GM23248 (cell line): ENCODE measurements at regions not wholly inside any gene's neighbourhood (a gene's known extent, or its start where the extent isn't known, plus 50 kb on each side); places are given as distances from the start of the nearest gene placed in this dataset.

Experiments
- DNase-seq: peaks from one replicate; pipeline ENCODE4 v3.0.0-alpha.2; 2015
- H2AFZ ChIP-seq: fragments of 200-600 bp; sonication (generic); 2 replicates; pipeline ENCODE4 v1.6.1; 2016; ENCODE audit warnings: antibody characterized with exemption
- H3F3A ChIP-seq: fragments of 200-600 bp; sonication (generic); 2 replicates; pipeline ENCODE4 v1.6.1; 2016; ENCODE audit warnings: mild to moderate bottlenecking, antibody characterized with exemption, mixed run types; ENCODE audit not compliant: insufficient read depth
- H3K27ac ChIP-seq: fragments of 200-600 bp; sonication (generic); 2 replicates; pipeline ENCODE4 v1.5.1; 2016; ENCODE audit warnings: mild to moderate bottlenecking
- H3K27me3 ChIP-seq: fragments of 200-600 bp; sonication (generic); replicated peaks from 2 replicates; pipeline ENCODE4 v1.6.1; 2016; ENCODE audit warnings: mild to moderate bottlenecking; ENCODE audit not compliant: insufficient read depth
- H3K36me3 ChIP-seq: fragments of 200-600 bp; sonication (generic); 2 replicates; pipeline ENCODE4 v1.6.1; 2016; ENCODE audit warnings: low read depth, mild to moderate bottlenecking
- H3K4me1 ChIP-seq: fragments of 200-600 bp; sonication (generic); 2 replicates; pipeline ENCODE4 v1.6.1; 2016; ENCODE audit warnings: mild to moderate bottlenecking; ENCODE audit not compliant: insufficient read depth
- H3K4me2 ChIP-seq: fragments of 200-600 bp; sonication (generic); one replicate; pipeline ENCODE4 v1.6.1; 2016; ENCODE audit warnings: mild to moderate bottlenecking; ENCODE audit not compliant: unreplicated experiment
- H3K4me3 ChIP-seq: fragments of 200-600 bp; sonication (generic); 2 replicates; pipeline ENCODE4 v1.5.1; 2016; ENCODE audit warnings: mild to moderate bottlenecking
- H3K79me2 ChIP-seq: fragments of 200-600 bp; sonication (generic); 2 replicates; pipeline ENCODE4 v1.6.1; 2016; ENCODE audit warnings: mild to moderate bottlenecking; ENCODE audit not compliant: insufficient read depth
- H3K9ac ChIP-seq: fragments of 200-600 bp; sonication (generic); 2 replicates; pipeline ENCODE4 v1.6.1; 2016; ENCODE audit warnings: mild to moderate bottlenecking
- H3K9me2 ChIP-seq: fragments of 200-600 bp; sonication (generic); 2 replicates; pipeline ENCODE4 v1.6.1; 2016; ENCODE audit warnings: mixed run types, mild to moderate bottlenecking, moderate library complexity; ENCODE audit not compliant: insufficient read depth
- H3K9me3 ChIP-seq: fragments of 200-600 bp; sonication (generic); one replicate; pipeline ENCODE4 v1.6.1; 2017; ENCODE audit warnings: low read depth
- H4K20me1 ChIP-seq: fragments of 200-600 bp; sonication (generic); 2 replicates; pipeline ENCODE4 v1.6.0; 2016; ENCODE audit not compliant: insufficient read depth
- EZH2 ChIP-seq: fragments of 200-600 bp; sonication (generic); IDR thresholded peaks from 2 replicates; pipeline ENCODE4 v1.6.1; 2018; ENCODE audit warnings: antibody characterized with exemption, mild to moderate bottlenecking; ENCODE audit not compliant: insufficient read depth, poor library complexity, severe bottlenecking
- EZH2phosphoT487 ChIP-seq: fragments of 200-600 bp; sonication (generic); IDR thresholded peaks from 2 replicates; pipeline ENCODE4 v1.6.1; 2018; ENCODE audit warnings: antibody characterized with exemption, moderate library complexity, mild to moderate bottlenecking, low read depth; ENCODE audit not compliant: insufficient read depth
- WGBS, 2 experiments: methylation state at CpG; one replicate each; pipeline ENCODE4 v1.1.6; 2015 to 2017; ENCODE audit warnings: low lambda C conversion rate in 2 of 2, low coverage in 1 of 2; ENCODE audit errors: missing lambda C conversion rate in 2 of 2; 5-methylcytosine and 5-hydroxymethylcytosine counted together
- in situ Hi-C: fragments of 300-500 bp; cut with MboI; formaldehyde crosslinking; loops from 2 replicates; pipeline ENCODE4 v1.15.0; 2020

DNA sequence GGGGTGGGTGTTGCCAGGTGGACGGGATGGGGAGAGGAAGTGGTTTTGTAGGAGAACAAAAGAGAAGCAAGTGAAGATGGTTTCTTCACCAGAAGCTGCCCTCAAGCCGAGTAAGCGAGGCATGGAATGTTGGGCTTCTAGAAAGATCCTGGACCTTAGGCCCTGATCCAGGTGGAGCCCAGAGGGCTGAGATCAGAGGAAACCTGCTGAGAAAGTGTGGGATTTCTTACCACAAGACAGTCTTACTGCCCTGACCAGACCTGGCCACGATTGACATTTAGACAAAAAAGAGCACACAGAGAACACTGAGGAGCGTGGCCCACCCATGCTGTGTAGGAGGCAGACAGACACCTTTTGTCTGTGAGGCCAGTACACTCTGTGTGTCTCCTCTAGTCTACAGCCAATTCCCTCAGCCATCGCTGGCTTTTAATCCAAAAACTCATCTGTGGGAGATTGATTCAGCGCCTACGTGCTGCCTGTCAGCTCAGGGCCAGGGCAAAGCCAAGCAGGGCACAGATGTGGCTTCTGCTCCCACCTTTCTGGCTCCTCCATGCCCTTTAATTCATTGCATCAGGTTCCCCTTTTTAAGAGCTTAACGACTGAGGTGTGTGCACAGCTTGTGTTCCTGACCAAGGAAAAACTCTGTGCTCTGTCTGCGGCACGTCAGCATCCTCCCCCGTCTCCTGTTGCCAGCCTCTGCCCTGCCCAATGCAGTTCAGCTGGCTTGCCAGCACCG is 123.3 kb downstream of the AKAP11 start:
- Histone ChIP-seq H3F3A (no peaks in the 10 kb centered on the region), H3K4me1 (0 out of 2 replicates have a peak, but pooled peaks cover 4% of the 10 kb centered on the region), H3K27ac (no peak overlapping the region), H3K79me2 (no peaks in the 10 kb centered on the region), H3K27me3 (peaks cover 39% of the 10 kb centered on the region; the same call in 1 of the 2 replicates), H3K4me3 (no peak overlapping the region), H3K9me3 (no peaks in the 10 kb centered on the region), H3K9ac (no peak overlapping the region), H3K9me2 (no peaks in the 10 kb centered on the region), H3K4me2 (no peak overlapping the region), H3K36me3 (no peaks in the 10 kb centered on the region), H2AFZ (no peak overlapping the region), H4K20me1 (no peaks in the 10 kb centered on the region)
- DNase-seq = no peak
- in situ Hi-C loops = no loop called here
- TF ChIP-seq EZH2 = no peak
- no peak for TF ChIP-seq EZH2phosphoT487
- 44 to 45% methylated on average over 13 of the region's 13 CpGs for WGBS, 2 experiments

DNA sequence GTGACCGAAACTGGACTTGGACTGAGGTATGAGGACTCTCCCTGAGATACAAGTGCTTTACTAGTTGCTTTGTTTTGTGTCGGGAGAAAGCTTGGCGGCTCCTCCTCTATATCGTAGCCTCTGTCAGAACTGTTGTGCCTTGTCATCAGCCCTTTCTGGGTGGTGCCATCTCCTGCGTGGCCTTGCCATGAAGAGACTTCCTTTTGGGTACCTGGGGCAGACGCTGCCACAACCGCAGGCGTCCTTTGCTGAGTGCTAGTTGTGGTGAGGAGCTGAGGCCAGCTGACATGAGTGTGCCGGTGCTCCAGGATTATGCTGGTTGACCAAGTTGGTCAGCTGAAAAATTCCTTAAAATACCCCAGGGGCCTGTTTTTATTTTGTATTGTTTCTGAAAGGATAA is 124.5 kb downstream of the AKAP11 start:
- H3F3A ChIP-seq = no peaks in the 10 kb centered on the region
- H3K27me3 ChIP-seq = peaks cover 37% of the 10 kb centered on the region; the same call in 1 of the 2 replicates
- in situ Hi-C loops = no loop called here
- H3K4me3 ChIP-seq = no peak overlapping the region
- H3K4me2 ChIP-seq = no peak overlapping the region
- 75% methylated on average over 9 of the region's 9 CpGs for WGBS, 2 experiments
- H2AFZ ChIP-seq = no peak overlapping the region
- no peaks in the 10 kb centered on the region for H3K79me2 ChIP-seq
- H3K4me1 ChIP-seq = 0 out of 2 replicates have a peak, but pooled peaks cover 4% of the 10 kb centered on the region
- H3K36me3 ChIP-seq = no peaks in the 10 kb centered on the region
- H4K20me1 ChIP-seq = no peaks in the 10 kb centered on the region
- H3K9ac ChIP-seq = no peak overlapping the region
- TF ChIP-seq EZH2phosphoT487 (no peak), EZH2 (no peak)
- no peak overlapping the region for H3K27ac ChIP-seq
- no peaks in the 10 kb centered on the region for H3K9me3 ChIP-seq
- no peaks in the 10 kb centered on the region for H3K9me2 ChIP-seq
- no peak for DNase-seq

DNA sequence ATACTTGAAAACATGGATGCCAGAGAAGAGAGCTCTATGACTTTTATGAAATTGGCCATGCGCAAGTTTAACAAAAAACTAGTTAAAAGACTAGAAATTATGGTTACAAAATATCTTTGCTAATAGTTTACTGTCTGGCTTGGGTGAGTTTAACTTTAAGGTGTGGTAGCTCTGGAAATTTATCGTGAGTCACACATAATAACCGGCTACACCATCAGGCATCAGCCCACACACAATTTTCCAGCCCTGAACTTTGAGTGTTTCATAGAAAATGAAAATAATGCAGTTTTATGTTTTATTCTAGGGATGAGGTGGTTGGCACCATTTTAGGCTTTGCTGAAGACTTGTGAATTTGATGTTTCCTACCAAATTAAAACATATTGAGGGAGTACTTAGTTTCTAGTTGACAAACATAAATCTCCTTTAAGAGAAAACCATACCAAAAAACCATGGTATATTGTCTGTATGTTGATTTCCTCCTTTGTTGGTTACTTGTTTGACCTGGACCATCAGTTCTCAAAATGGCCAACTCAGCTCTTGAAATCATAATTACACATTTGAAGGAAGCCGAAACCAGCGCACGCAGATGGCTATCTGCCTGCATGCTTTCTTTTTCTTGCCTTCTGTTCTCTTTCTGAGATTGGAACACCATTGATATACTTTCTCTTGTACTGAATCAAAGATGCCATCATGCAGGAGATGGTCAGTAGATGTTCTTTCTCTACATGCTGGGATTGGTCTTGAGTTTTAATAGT is 125.1 kb downstream of the AKAP11 start:
- 61 to 68% methylated on average over 6 of the region's 6 CpGs for WGBS, 2 experiments

DNA sequence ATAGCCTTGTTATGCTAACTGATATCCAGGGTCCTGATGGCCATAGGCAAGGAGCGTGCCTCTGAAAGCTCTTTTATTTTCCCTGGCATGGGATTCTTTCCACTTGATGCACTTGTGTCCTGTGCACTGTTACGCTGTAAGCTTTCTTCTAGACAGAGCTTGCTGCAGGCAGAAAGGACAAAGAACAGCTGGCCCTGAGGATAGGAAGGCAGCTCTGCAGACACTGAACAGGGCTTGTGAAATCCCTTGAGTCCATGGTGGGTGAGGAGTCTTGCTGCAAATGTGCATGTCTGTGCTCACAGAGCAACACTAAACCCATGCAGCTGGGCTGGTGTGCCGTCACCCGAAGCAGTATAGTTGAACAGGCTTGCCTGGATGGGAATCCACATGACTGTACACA is 126.6 kb downstream of the AKAP11 start:
- no peak overlapping the region for H3K4me2 ChIP-seq
- no peak for TF ChIP-seq EZH2
- TF ChIP-seq EZH2phosphoT487 = no peak
- no peak overlapping the region for H3K27ac ChIP-seq
- no peaks in the 10 kb centered on the region for H3K9me3 ChIP-seq
- H3K9ac ChIP-seq = no peak overlapping the region
- H2AFZ ChIP-seq = no peak overlapping the region
- H3K27me3 ChIP-seq = peaks cover 27% of the 10 kb centered on the region; the same call in 1 of the 2 replicates
- no peaks in the 10 kb centered on the region for H3K9me2 ChIP-seq
- in situ Hi-C loops = no loop called here
- no peak overlapping the region for H3K4me3 ChIP-seq
- 8 to 15% methylated on average over 4 of the region's 4 CpGs for WGBS, 2 experiments
- DNase-seq = no peak
- no peaks in the 10 kb centered on the region for H4K20me1 ChIP-seq
- no peaks in the 10 kb centered on the region for H3K79me2 ChIP-seq
- H3K4me1 ChIP-seq = 0 out of 2 replicates have a peak, but pooled peaks cover 4% of the 10 kb centered on the region
- H3F3A ChIP-seq = no peaks in the 10 kb centered on the region
- no peaks in the 10 kb centered on the region for H3K36me3 ChIP-seq

More for the DNA sequence above, 125.1 kb downstream of the AKAP11 start:
- Histone ChIP-seq H3K27me3 (peaks cover 32% of the 10 kb centered on the region; the same call in 1 of the 2 replicates), H3K9me2 (no peaks in the 10 kb centered on the region), H3K9me3 (no peaks in the 10 kb centered on the region), H3K4me2 (no peak overlapping the region), H3K79me2 (no peaks in the 10 kb centered on the region), H3K9ac (no peak overlapping the region), H3F3A (no peaks in the 10 kb centered on the region), H4K20me1 (no peaks in the 10 kb centered on the region), H3K36me3 (no peaks in the 10 kb centered on the region), H3K4me1 (0 out of 2 replicates have a peak, but pooled peaks cover 4% of the 10 kb centered on the region), H2AFZ (no peak overlapping the region), H3K4me3 (no peak overlapping the region), H3K27ac (no peak overlapping the region)
- in situ Hi-C loops = no loop called here
- TF ChIP-seq EZH2 (no peak), EZH2phosphoT487 (no peak)
- DNase-seq = peak; percentile 49
